K562 (cell line): ENCODE measurements at regions not wholly inside any gene's neighbourhood (a gene's known extent, or its start where the extent isn't known, plus 50 kb on each side); places are given as distances from the start of the nearest gene placed in this dataset.

Source experiments
- ATAC-seq: fragments of 200-7000 bp; cut with Tn5 transposase; 3 replicates; pipeline ENCODE4 v1.9.1; 2020; ENCODE audit warnings: moderate library complexity
- BruUV-seq: library from RNA; stranded (reverse); fragments of 400-500 nt; replicated peaks from 2 replicates; lab custom pipeline; 2021; lab: Mats Ljungman, UMichigan
- CTCF ChIA-PET: fragments of 300-600 bp; formaldehyde crosslinking; extraction: SDS; loops from one replicate; lab custom pipeline; 2021; ENCODE audit warnings: low intra/inter-chr PET ratio; lab: Yijun Ruan, JAX
- POLR2A ChIA-PET: fragments of 300-600, 350-650 bp; sonication (Branson Sonifier 250); formaldehyde crosslinking; extraction: SDS; loops from one replicate; lab custom pipeline; 2021; ENCODE audit warnings: antibody characterized with exemption, inconsistent platforms; lab: Yijun Ruan, JAX
- DNase-seq, 4 experiments: peaks; one replicate each; pipeline versions ENCODE4 v3.0.0 to v3.0.0-alpha.2; 2011 to 2018; ENCODE audit warnings: low spot score in 3 of 4, mixed read lengths in 3 of 4; ENCODE audit errors: extremely low read depth in 1 of 4
- FAIRE-seq: peaks from 2 replicates; lab custom pipeline; 2011; peaks lifted over from hg19 to GRCh38; lab: Jason Lieb, UNC
- H2AFZ ChIP-seq: 2 replicates; pipeline ENCODE4 v1.6.0; 2011; ENCODE audit warnings: low read depth, low read length, control low read depth, inconsistent platforms
- H3K27ac ChIP-seq: fragments of 200-600 bp; 3 replicates; pipeline ENCODE4 v1.8.0; 2011; ENCODE audit warnings: low read depth, mild to moderate bottlenecking, control low read depth, inconsistent platforms, low read length, moderate library complexity, mixed read lengths; ENCODE audit errors: extremely low read depth
- H3K27me3 ChIP-seq, 2 experiments: fragments of 300-600 bp in 1 of 2; 2 replicates in 1 of 2; 3 replicates in 1 of 2; pipeline versions ENCODE4 v1.6.0 to v1.8.0; 2011; ENCODE audit warnings: inconsistent platforms in 2 of 2, low read length in 2 of 2, mild to moderate bottlenecking in 1 of 2, mixed read lengths in 1 of 2, moderate library complexity in 1 of 2; ENCODE audit not compliant: control insufficient read depth in 2 of 2, insufficient read depth in 2 of 2
- H3K36me3 ChIP-seq: fragments of 300-600 bp; 3 replicates; pipeline ENCODE4 v1.8.0; 2011; ENCODE audit warnings: mild to moderate bottlenecking, low read length, inconsistent platforms; ENCODE audit not compliant: control insufficient read depth, insufficient read depth
- H3K4me1 ChIP-seq, 2 experiments: fragments of 200-600 bp in 1 of 2; replicated peaks in 1 of 2; 2 replicates in 1 of 2; 3 replicates in 1 of 2; pipeline versions ENCODE4 v1.5.1 to v1.8.0; 2011; ENCODE audit warnings: inconsistent platforms in 2 of 2, low read length in 2 of 2, mild to moderate bottlenecking in 1 of 2, mixed read lengths in 1 of 2, moderate library complexity in 1 of 2; ENCODE audit not compliant: control insufficient read depth in 2 of 2, insufficient read depth in 2 of 2
- H3K4me2 ChIP-seq: 2 replicates; pipeline ENCODE4 v1.6.1; 2011; ENCODE audit warnings: low read length, control low read depth, inconsistent platforms, mixed read lengths; ENCODE audit not compliant: insufficient read depth
- H3K4me3 ChIP-seq: fragments of 200-600 bp; sonication (generic), shearing (Covaris generic); 2 replicates; pipeline ENCODE4 v1.5.1; 2016; ENCODE audit warnings: control low read depth, inconsistent platforms
- H3K79me2 ChIP-seq: fragments of 200-600 bp; 3 replicates; pipeline ENCODE4 v1.8.0; 2011; ENCODE audit warnings: low read length, inconsistent platforms; ENCODE audit not compliant: control insufficient read depth, insufficient read depth
- H3K9ac ChIP-seq, 2 experiments: 2 replicates each; pipeline versions ENCODE4 v1.6.0 to v1.6.1; 2011; ENCODE audit warnings: low read depth in 2 of 2, low read length in 2 of 2, control low read depth in 1 of 2, inconsistent platforms in 1 of 2, mild to moderate bottlenecking in 1 of 2, mixed read lengths in 1 of 2; ENCODE audit not compliant: insufficient read depth in 1 of 2
- H3K9me1 ChIP-seq: one replicate; pipeline ENCODE4 v1.6.0; 2011; ENCODE audit warnings: inconsistent platforms, mild to moderate bottlenecking, low read length, moderate library complexity; ENCODE audit not compliant: control insufficient read depth, insufficient read depth
- H3K9me3 ChIP-seq: replicated peaks from 2 replicates; pipeline ENCODE4 v1.5.1; 2011; ENCODE audit warnings: low read depth, low read length, inconsistent platforms; ENCODE audit not compliant: control insufficient read depth, insufficient read depth
- H4K20me1 ChIP-seq: replicated peaks from 2 replicates; pipeline ENCODE4 v1.6.1; 2011; ENCODE audit warnings: low read length, inconsistent platforms, mixed read lengths; ENCODE audit not compliant: control insufficient read depth, insufficient read depth
- ARHGAP35 ChIP-seq: fragments of 450-650 bp; IDR thresholded peaks from 2 replicates; pipeline ENCODE4 v1.6.1; 2018; ENCODE audit not compliant: partially characterized antibody
- CEBPG ChIP-seq, 3 experiments: fragments of 200-800 bp in 1 of 3; sonication (Bioruptor generic) in 1 of 3; sonication (generic) in 1 of 3; formaldehyde crosslinking in 1 of 3; IDR thresholded peaks in 2 of 3; conservative IDR thresholded peaks in 1 of 3; 2 replicates each; pipeline versions ENCODE4 v1.6.1 to v1.8.0; 2016 to 2022; ENCODE audit warnings: missing compliant biosample characterization in 2 of 3, missing genetic modification characterization in 2 of 3, mild to moderate bottlenecking in 1 of 3, missing genetic modification reagents in 1 of 3
- DDX20 ChIP-seq: fragments of 450-650 bp; IDR thresholded peaks from 2 replicates; pipeline ENCODE4 v1.6.1; 2016; ENCODE audit warnings: missing genetic modification characterization, low read depth, mild to moderate bottlenecking, missing compliant biosample characterization, moderate library complexity
- HDAC8 ChIP-seq: fragments of 450-650 bp; IDR thresholded peaks from 2 replicates; pipeline ENCODE4 v1.6.1; 2016; ENCODE audit warnings: mild to moderate bottlenecking, missing genetic modification characterization, moderate library complexity, missing compliant biosample characterization
- PHB ChIP-seq: fragments of 250-450 bp; sonication (Bioruptor Pico); IDR thresholded peaks from 2 replicates; pipeline ENCODE4 v1.5.0; 2021
- RHOXF2B ChIP-seq: fragments of 250-450 bp; sonication (Bioruptor Pico); conservative IDR thresholded peaks from 2 replicates; pipeline ENCODE4 v1.5.1; 2021
- TOE1 ChIP-seq, 2 experiments: fragments of 450-650 bp in 1 of 2; sonication (generic) in 1 of 2; formaldehyde crosslinking in 1 of 2; IDR thresholded peaks; 2 replicates each; pipeline versions ENCODE4 v1.7.1 to v1.8.0; 2016 to 2022; ENCODE audit warnings: borderline replicate concordance in 2 of 2, mild to moderate bottlenecking in 2 of 2, antibody characterized with exemption in 1 of 2, inconsistent platforms in 1 of 2, low read depth in 1 of 2, missing genetic modification reagents in 1 of 2, moderate library complexity in 1 of 2
- ZNF133 ChIP-seq: fragments of 250-450 bp; sonication (Bioruptor Pico); IDR thresholded peaks from 2 replicates; pipeline ENCODE4 v1.4.0; 2020; ENCODE audit warnings: mild to moderate bottlenecking
- ZNF140 ChIP-seq: fragments of 250-450 bp; sonication (Bioruptor Pico); IDR thresholded peaks from 2 replicates; pipeline ENCODE4 v1.8.0; 2021; ENCODE audit warnings: moderate library complexity, mild to moderate bottlenecking, inconsistent platforms
- ZNF184 ChIP-seq: sonication (generic); formaldehyde crosslinking; IDR thresholded peaks from 2 replicates; pipeline ENCODE4 v1.5.0; 2020; ENCODE audit warnings: missing genetic modification reagents
- ZNF253 ChIP-seq: fragments of 250-450 bp; sonication (Bioruptor Pico); conservative IDR thresholded peaks from 2 replicates; pipeline ENCODE4 v1.6.1; 2021; ENCODE audit warnings: mild to moderate bottlenecking
- ZNF41 ChIP-seq: fragments of 250-450 bp; sonication (Bioruptor Pico); conservative IDR thresholded peaks from 2 replicates; pipeline ENCODE4 v1.4.0; 2020; ENCODE audit warnings: mild to moderate bottlenecking
- WGBS: fragments of 100-300 bp; shearing (Covaris generic); methylation state at CpG from one replicate; pipeline ENCODE4 v1.1.6; 2016; ENCODE audit warnings: low coverage, mixed read lengths; ENCODE audit not compliant: insufficient coverage; ENCODE audit errors: missing lambda C conversion rate; 5-methylcytosine and 5-hydroxymethylcytosine counted together
- in situ Hi-C: fragments of 300-500 bp; cut with MboI; formaldehyde crosslinking; loops from 4 replicates; pipeline ENCODE4 v1.15.0; 2018; ENCODE audit warnings: inconsistent platforms, mixed read lengths
- intact Hi-C: fragments of 100-400 bp; cut with micrococcal nuclease; formaldehyde crosslinking; loops from 2 replicates; pipeline ENCODE4 v1.14.2; 2022
- TF ChIP-seq, protein P1 (sequence below): IDR thresholded peaks from 2 replicates; pipeline ENCODE4 v1.6.1; 2012; ENCODE audit warnings: low read depth, low read length, improper control_type of control experiment, borderline replicate concordance
- TF ChIP-seq, protein P2 (sequence below), 2 experiments: fragments of 150-350 bp in 1 of 2; IDR thresholded peaks; 2 replicates each; pipeline ENCODE4 v1.6.1; 2012 to 2016; ENCODE audit warnings: low read depth in 2 of 2, low read length in 2 of 2, mild to moderate bottlenecking in 1 of 2, moderate library complexity in 1 of 2
- TF ChIP-seq, protein P3 (sequence below): IDR thresholded peaks from 2 replicates; pipeline ENCODE4 v1.6.1; 2011; ENCODE audit warnings: borderline replicate concordance, low read depth, mild to moderate bottlenecking, moderate library complexity, low read length; ENCODE audit not compliant: insufficient read depth, poor library complexity, severe bottlenecking

DNA sequence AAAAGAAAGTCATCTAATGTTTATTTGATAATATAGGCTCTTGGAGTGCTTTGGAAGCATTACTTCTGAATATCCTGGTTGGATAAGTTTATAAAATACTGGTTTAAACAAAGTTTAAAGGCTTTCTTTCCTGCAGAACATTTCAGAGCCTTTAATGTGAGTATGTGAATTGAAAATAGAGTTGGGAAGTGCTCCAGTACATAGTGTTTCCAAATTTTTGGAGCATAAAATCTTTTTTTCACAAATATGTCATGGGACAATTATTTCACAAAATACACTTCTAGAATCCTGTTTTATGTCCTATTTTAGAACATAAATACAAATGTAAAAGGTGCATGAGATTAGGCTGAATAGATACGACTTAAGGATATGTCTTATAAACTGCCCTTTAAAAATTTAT is 158.9 kb upstream of the HNRNPA3 start:
- Histone ChIP-seq H4K20me1 (no peaks in the 10 kb centered on the region), H3K36me3 (no peaks in the 10 kb centered on the region), H3K4me1 (no peaks in the 10 kb centered on the region), H3K4me3 (no peak overlapping the region), H3K27me3 (peaks cover 7 to 18% of the 10 kb centered on the region in 2 experiments; a peak in 3 of 5 replicates), H2AFZ (no peak overlapping the region), H3K4me2 (no peak overlapping the region), H3K9me1 (no peaks in the 10 kb centered on the region), H3K9me3 (no peaks in the 10 kb centered on the region), H3K27ac (no peak overlapping the region), H3K9ac (no peak overlapping the region), H3K79me2 (no peaks in the 10 kb centered on the region)
- no peak for FAIRE-seq
- POLR2A ChIA-PET: no interaction called here
- no TSS peak for BruUV-seq
- 0% methylated on average over 1 of the region's 1 CpG for WGBS
- ATAC-seq: no peak
- in situ Hi-C loops: no loop called here
- intact Hi-C loops: no loop called here
- CTCF ChIA-PET: no interaction called here
- DNase-seq: no peak
- TF ChIP-seq PHB (CRISPR knock-in tag): no peak
- TF ChIP-seq DDX20: no peak
- no peak for TF ChIP-seq HDAC8 (tag)
- TF ChIP-seq RHOXF2B (CRISPR knock-in tag): no peak
- TF ChIP-seq, protein P1, sequence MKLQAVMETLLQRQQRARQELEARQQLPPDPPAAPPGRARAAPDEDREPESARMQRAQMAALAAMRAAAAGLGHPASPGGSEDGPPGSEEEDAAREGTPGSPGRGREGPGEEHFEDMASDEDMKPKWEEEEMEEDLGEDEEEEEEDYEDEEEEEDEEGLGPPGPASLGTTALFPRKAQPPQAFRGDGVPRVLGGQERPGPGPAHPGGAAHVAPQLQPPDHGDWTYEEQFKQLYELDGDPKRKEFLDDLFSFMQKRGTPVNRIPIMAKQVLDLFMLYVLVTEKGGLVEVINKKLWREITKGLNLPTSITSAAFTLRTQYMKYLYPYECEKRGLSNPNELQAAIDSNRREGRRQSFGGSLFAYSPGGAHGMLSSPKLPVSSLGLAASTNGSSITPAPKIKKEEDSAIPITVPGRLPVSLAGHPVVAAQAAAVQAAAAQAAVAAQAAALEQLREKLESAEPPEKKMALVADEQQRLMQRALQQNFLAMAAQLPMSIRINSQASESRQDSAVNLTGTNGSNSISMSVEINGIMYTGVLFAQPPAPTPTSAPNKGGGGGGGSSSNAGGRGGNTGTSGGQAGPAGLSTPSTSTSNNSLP: no peak
- TF ChIP-seq ZNF253 (CRISPR knock-in tag): no peak
- no peak for TF ChIP-seq ARHGAP35
- TF ChIP-seq, protein P2, sequence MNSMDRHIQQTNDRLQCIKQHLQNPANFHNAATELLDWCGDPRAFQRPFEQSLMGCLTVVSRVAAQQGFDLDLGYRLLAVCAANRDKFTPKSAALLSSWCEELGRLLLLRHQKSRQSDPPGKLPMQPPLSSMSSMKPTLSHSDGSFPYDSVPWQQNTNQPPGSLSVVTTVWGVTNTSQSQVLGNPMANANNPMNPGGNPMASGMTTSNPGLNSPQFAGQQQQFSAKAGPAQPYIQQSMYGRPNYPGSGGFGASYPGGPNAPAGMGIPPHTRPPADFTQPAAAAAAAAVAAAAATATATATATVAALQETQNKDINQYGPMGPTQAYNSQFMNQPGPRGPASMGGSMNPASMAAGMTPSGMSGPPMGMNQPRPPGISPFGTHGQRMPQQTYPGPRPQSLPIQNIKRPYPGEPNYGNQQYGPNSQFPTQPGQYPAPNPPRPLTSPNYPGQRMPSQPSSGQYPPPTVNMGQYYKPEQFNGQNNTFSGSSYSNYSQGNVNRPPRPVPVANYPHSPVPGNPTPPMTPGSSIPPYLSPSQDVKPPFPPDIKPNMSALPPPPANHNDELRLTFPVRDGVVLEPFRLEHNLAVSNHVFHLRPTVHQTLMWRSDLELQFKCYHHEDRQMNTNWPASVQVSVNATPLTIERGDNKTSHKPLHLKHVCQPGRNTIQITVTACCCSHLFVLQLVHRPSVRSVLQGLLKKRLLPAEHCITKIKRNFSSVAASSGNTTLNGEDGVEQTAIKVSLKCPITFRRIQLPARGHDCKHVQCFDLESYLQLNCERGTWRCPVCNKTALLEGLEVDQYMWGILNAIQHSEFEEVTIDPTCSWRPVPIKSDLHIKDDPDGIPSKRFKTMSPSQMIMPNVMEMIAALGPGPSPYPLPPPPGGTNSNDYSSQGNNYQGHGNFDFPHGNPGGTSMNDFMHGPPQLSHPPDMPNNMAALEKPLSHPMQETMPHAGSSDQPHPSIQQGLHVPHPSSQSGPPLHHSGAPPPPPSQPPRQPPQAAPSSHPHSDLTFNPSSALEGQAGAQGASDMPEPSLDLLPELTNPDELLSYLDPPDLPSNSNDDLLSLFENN (IDR thresholded peaks at IDR 0.05; ENCODE audit: low read depth in 2 of 2, low read length in 2 of 2): no peak
- TF ChIP-seq ZNF140: no peak
- no peak for TF ChIP-seq TOE1 (IDR thresholded peaks at IDR 0.05; ENCODE audit: borderline replicate concordance)
- TF ChIP-seq TOE1 (CRISPR knock-in tag; IDR thresholded peaks at IDR 0.05; ENCODE audit: borderline replicate concordance, low read depth): no peak
- TF ChIP-seq CEBPG (CRISPR knock-in tag; IDR thresholded peaks at IDR 0.05): no peak
- no peak for TF ChIP-seq CEBPG (tag; conservative IDR thresholded peaks at IDR 0.05 in 1 of 2, IDR thresholded peaks at IDR 0.05 in 1 of 2)
- no peak for TF ChIP-seq ZNF41
- no peak for TF ChIP-seq ZNF133 (CRISPR knock-in tag)
- TF ChIP-seq, protein P3, sequence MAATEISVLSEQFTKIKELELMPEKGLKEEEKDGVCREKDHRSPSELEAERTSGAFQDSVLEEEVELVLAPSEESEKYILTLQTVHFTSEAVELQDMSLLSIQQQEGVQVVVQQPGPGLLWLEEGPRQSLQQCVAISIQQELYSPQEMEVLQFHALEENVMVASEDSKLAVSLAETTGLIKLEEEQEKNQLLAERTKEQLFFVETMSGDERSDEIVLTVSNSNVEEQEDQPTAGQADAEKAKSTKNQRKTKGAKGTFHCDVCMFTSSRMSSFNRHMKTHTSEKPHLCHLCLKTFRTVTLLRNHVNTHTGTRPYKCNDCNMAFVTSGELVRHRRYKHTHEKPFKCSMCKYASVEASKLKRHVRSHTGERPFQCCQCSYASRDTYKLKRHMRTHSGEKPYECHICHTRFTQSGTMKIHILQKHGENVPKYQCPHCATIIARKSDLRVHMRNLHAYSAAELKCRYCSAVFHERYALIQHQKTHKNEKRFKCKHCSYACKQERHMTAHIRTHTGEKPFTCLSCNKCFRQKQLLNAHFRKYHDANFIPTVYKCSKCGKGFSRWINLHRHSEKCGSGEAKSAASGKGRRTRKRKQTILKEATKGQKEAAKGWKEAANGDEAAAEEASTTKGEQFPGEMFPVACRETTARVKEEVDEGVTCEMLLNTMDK: no peak
- no peak for TF ChIP-seq ZNF184
